Gastroesophageal sphincter (tissue), 4 donors: ENCODE measurements at regions not wholly inside any gene's neighbourhood (a gene's known extent, or its start where the extent isn't known, plus 50 kb on each side); places are given as distances from the start of the nearest gene placed in this dataset.

Experiments
- ATAC-seq: fragments of 150-250 bp; one replicate; pipeline ENCODE4 v1.9.1; 2016; ENCODE audit warnings: mild to moderate bottlenecking, moderate library complexity
- H3K27ac ChIP-seq, 4 donors: fragments of 200-600 bp; sonication (generic) in 3 of 4; 1 replicate in 3 of 4; 2 replicates in 1 of 4; pipeline ENCODE4 v1.5.1; 2016 to 2019
- H3K27me3 ChIP-seq: fragments of 200-600 bp; sonication (generic); one replicate; pipeline ENCODE4 v1.5.1; 2019
- H3K36me3 ChIP-seq, 2 donors: fragments of 200-600 bp; sonication (generic); one replicate each; pipeline ENCODE4 v1.5.1; 2019; ENCODE audit warnings: control low read depth in 1 of 2
- H3K4me1 ChIP-seq, 3 donors: fragments of 200-600 bp; sonication (generic); 1 replicate in 2 of 3; 2 replicates in 1 of 3; pipeline ENCODE4 v1.5.1; 2016 to 2019; ENCODE audit warnings: control low read depth in 2 of 3
- H3K4me3 ChIP-seq, 2 donors: fragments of 200-600 bp; sonication (generic); one replicate each; pipeline ENCODE4 v1.5.1; 2019; ENCODE audit warnings: mild to moderate bottlenecking in 1 of 2, moderate library complexity in 1 of 2
- H3K9me3 ChIP-seq, 3 donors: fragments of 200-600 bp; sonication (generic); one replicate each; pipeline ENCODE4 v1.5.1; 2017 to 2019; ENCODE audit warnings: control low read depth in 2 of 3
- EP300 ChIP-seq: sonication (generic); formaldehyde crosslinking; IDR thresholded peaks from one replicate; pipeline ENCODE4 v1.6.1; 2017; ENCODE audit warnings: antibody characterized with exemption, mild to moderate bottlenecking
- POLR2A ChIP-seq, 2 donors: fragments of 450-650 bp; IDR thresholded peaks; one replicate each; pipeline ENCODE4 v1.6.1; 2017; ENCODE audit warnings: antibody characterized with exemption in 2 of 2, mild to moderate bottlenecking in 2 of 2, moderate library complexity in 1 of 2
- POLR2AphosphoS5 ChIP-seq: sonication (generic); formaldehyde crosslinking; IDR thresholded peaks from one replicate; pipeline ENCODE4 v1.6.1; 2017; ENCODE audit warnings: antibody characterized with exemption
- WGBS, 2 donors: methylation state at CpG; one replicate each; pipeline ENCODE4 v1.1.5; 2018; ENCODE audit warnings: low coverage in 1 of 2; 5-methylcytosine and 5-hydroxymethylcytosine counted together
- TF ChIP-seq, protein P1 (sequence below), 4 experiments: fragments of 200-600 bp in 2 of 4; fragments of 450-650 bp in 2 of 4; sonication (generic) in 1 of 4; IDR thresholded peaks; one replicate each; pipeline ENCODE4 v1.5.1; 2017 to 2019; ENCODE audit warnings: antibody characterized with exemption in 4 of 4, mild to moderate bottlenecking in 2 of 4, moderate library complexity in 2 of 4

DNA sequence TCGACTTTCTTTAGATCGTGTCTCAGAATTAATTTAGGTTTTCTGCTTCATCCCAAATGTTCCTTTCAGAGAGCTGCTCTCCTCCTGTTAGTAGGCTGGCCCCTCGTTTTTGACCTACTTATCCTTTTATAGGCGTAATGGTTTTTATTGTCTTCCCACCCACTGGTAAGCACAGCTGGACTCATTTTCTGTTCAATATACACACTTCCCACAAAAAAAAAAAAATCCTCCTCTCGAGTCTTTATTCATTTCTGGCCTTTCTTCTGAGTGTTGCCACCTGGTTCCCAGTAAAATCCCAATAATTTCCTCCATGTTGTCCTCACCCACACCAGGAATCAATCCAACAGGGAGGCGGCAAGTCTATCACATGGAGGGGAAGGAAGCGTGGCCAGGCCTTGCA lies 970.2 kb upstream of the CELF2 start:
- 59 to 86% methylated on average over 1 to 7 of the region's 7 CpGs for WGBS, 2 donors
- no peaks in the 10 kb centered on the region for H3K4me1 ChIP-seq
- no peak for TF ChIP-seq POLR2A (IDR thresholded peaks at IDR 0.05)
- TF ChIP-seq, protein P1, sequence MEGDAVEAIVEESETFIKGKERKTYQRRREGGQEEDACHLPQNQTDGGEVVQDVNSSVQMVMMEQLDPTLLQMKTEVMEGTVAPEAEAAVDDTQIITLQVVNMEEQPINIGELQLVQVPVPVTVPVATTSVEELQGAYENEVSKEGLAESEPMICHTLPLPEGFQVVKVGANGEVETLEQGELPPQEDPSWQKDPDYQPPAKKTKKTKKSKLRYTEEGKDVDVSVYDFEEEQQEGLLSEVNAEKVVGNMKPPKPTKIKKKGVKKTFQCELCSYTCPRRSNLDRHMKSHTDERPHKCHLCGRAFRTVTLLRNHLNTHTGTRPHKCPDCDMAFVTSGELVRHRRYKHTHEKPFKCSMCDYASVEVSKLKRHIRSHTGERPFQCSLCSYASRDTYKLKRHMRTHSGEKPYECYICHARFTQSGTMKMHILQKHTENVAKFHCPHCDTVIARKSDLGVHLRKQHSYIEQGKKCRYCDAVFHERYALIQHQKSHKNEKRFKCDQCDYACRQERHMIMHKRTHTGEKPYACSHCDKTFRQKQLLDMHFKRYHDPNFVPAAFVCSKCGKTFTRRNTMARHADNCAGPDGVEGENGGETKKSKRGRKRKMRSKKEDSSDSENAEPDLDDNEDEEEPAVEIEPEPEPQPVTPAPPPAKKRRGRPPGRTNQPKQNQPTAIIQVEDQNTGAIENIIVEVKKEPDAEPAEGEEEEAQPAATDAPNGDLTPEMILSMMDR (IDR thresholded peaks at IDR 0.05) = no peak
- no peaks in the 10 kb centered on the region for H3K9me3 ChIP-seq
- H3K27me3 ChIP-seq = no peaks in the 10 kb centered on the region
- no peak for ATAC-seq
- H3K27ac ChIP-seq = no peak overlapping the region
- H3K36me3 ChIP-seq = no peaks in the 10 kb centered on the region
- no peak overlapping the region for H3K4me3 ChIP-seq

DNA sequence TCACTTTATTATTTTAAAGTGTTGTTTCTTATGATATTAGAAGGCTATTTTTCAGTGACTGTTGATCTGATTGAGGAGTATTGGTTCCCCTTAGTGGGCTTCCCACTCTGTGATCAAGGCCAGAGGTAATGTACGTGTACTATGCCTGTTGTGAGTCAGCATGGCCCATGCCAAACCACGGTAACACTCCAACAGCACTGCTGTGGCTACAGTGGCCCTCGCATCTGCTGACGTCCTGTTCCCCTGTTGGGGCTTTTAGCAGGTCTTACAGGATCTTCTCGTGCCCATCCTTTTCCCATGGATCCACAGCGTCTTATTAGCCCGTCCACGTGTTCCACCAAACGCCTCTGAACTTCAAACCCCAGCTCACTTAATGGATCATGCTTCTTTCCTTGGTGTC lies 964.6 kb upstream of the CELF2 start:
- Histone ChIP-seq H3K27me3 (no peaks in the 10 kb centered on the region), H3K4me1 (no peaks in the 10 kb centered on the region), H3K4me3 (no peak overlapping the region), H3K27ac (no peak overlapping the region), H3K9me3 (no peaks in the 10 kb centered on the region), H3K36me3 (no peaks in the 10 kb centered on the region)
- TF ChIP-seq, protein P1 (IDR thresholded peaks at IDR 0.05) = no peak
- no peak for TF ChIP-seq EP300
- TF ChIP-seq POLR2AphosphoS5 = no peak
- TF ChIP-seq POLR2A (IDR thresholded peaks at IDR 0.05) = no peak
- ATAC-seq = no peak
- 88 to 100% methylated on average over 1 to 7 of the region's 9 CpGs for WGBS, 2 donors

DNA sequence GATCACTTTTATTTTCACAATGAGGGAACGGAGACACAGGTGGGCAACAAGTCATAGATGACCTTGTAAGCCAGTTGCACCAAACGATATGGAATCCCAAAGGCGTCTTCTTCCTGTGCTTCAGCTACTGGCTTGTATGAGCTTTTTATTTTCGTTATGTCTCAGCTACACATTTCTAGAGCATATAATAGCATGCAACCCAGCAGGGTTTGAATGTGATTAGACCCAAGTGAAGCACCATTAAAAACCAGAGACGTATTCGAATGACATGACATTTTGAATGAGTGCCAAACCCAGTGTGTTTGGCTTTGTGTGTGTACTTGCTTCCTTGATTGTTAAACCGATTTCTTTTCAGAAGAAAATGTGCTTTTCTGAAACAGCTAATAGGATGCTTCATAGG lies 963.2 kb upstream of the CELF2 start:
- Histone ChIP-seq H3K27ac (no peak overlapping the region), H3K27me3 (no peaks in the 10 kb centered on the region), H3K36me3 (no peaks in the 10 kb centered on the region), H3K9me3 (no peaks in the 10 kb centered on the region), H3K4me1 (no peaks in the 10 kb centered on the region), H3K4me3 (no peak overlapping the region)
- 80 to 85% methylated on average over 6 to 7 of the region's 7 CpGs for WGBS, 2 donors
- no peak for TF ChIP-seq POLR2A (IDR thresholded peaks at IDR 0.05)
- TF ChIP-seq, protein P1 (IDR thresholded peaks at IDR 0.05) = no peak
- TF ChIP-seq POLR2AphosphoS5 = no peak
- no peak for TF ChIP-seq EP300
- no peak for ATAC-seq

DNA sequence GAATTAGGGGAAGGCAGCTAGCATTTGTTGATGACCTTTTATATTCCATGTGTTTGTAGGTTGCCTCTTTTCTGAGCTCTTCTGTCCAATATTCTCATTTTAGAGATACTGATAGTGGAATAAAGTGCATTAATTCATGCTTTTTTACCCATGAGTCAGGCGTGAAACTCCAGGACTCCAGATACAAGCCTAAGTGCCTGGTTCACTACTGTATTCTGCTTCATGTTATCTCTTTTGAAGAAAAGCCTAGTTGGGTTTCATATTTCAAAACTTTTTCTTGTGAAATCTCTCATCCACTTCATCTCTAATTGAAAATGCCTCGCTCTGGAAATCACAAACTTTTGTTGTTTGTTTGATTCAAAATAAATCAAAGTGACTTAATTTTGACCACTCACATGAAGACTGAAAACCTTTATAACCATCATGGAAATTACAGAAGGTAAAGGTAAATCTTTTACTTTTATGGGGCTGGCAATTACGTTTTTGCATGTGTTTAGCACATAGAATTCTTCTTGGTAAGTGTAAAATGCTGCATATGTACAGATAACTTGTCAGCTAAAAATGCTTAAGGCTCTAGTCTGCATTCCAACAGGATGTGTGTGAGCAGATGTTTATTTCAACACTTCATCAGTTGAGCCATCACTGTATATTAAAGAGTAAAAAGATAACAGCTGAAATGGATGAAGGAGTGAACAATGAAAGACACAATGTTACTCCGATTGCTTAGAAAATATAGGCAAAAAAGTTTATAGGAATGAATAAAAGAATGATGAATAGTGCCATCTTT lies 961.8 kb upstream of the CELF2 start:
- Histone ChIP-seq H3K4me3 (no peak overlapping the region), H3K4me1 (no peaks in the 10 kb centered on the region), H3K36me3 (no peaks in the 10 kb centered on the region), H3K27me3 (no peaks in the 10 kb centered on the region), H3K27ac (no peak overlapping the region), H3K9me3 (no peaks in the 10 kb centered on the region)
- no peak for ATAC-seq
- TF ChIP-seq POLR2A (IDR thresholded peaks at IDR 0.05) = no peak
- TF ChIP-seq EP300 = no peak
- TF ChIP-seq, protein P1 (IDR thresholded peaks at IDR 0.05) = no peak
- TF ChIP-seq POLR2AphosphoS5 = no peak
- 41 to 51% methylated on average over 4 of the region's 4 CpGs for WGBS, 2 donors

DNA sequence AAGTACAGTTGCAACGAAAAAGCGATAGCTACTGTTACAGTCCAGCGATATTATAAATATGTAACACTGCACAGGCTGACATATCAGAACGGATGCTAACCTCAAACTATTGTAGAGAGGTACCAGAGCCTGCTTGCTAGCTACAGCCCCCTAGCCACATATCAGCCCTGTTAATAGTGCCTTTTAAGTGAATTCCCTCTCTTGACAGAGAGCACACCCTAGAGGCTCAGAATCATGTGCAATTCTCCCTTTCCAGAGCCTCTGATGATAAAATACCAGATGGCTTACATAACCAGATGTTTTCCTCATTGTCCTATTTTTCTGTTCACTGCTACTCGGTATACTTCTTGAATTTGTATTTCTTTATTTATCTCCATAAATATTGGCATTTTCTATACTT lies 960.7 kb upstream of the CELF2 start:
- no peak for ATAC-seq
- WGBS, 2 donors = 67 to 77% methylated on average over 5 of the region's 5 CpGs
- Histone ChIP-seq H3K4me1 (no peaks in the 10 kb centered on the region), H3K9me3 (no peaks in the 10 kb centered on the region), H3K27ac (no peak overlapping the region), H3K36me3 (no peaks in the 10 kb centered on the region), H3K27me3 (no peaks in the 10 kb centered on the region), H3K4me3 (no peak overlapping the region)
- TF ChIP-seq EP300 (no peak), POLR2AphosphoS5 (no peak), POLR2A (IDR thresholded peaks at IDR 0.05) (no peak)
- TF ChIP-seq, protein P1 (IDR thresholded peaks at IDR 0.05) = no peak
